ENCODE measurements at regions not wholly inside any gene's neighbourhood (a gene's known extent, or its start where the extent isn't known, plus 50 kb on each side); places are given as distances from the start of the nearest gene placed in this dataset.

- Histone ChIP-seq H3K4me3 (no peak overlapping the region), H3K9me3 (no peaks in the 10 kb centered on the region; the same call in 2 of the 3 replicates), H3K4me2 (no peak overlapping the region), H3K4me1 (no peaks in the 10 kb centered on the region), H3K27ac (no peak overlapping the region)
- ATAC-seq (no peak), FAIRE-seq (no peak), DNase-seq (ENCODE audit: low read depth in 1 of 2, low spot score in 1 of 2) (no peak)
- TF ChIP-seq BCL3 (IDR thresholded peaks at IDR 0.05), result no peak
- no peak for TF ChIP-seq RCOR1 (IDR thresholded peaks at IDR 0.05; ENCODE audit: low read depth, low read length)
- TF ChIP-seq FOXS1 (CRISPR knock-in tag; IDR thresholded peaks at IDR 0.05), result no peak
- no peak for TF ChIP-seq CHD2 (IDR thresholded peaks at IDR 0.05; ENCODE audit: low read length, partially characterized antibody)
- TF ChIP-seq NR3C1 (IDR thresholded peaks at IDR 0.05), result no peak
- no peak for TF ChIP-seq TFCP2L1 (CRISPR knock-in tag; IDR thresholded peaks at IDR 0.05)
- TF ChIP-seq USF2 (IDR thresholded peaks at IDR 0.05), result no peak
- no peak for TF ChIP-seq ZSCAN20 (CRISPR knock-in tag; IDR thresholded peaks at IDR 0.05)
- no peak for TF ChIP-seq ZNF302 (CRISPR knock-in tag; IDR thresholded peaks at IDR 0.05)
- TF ChIP-seq EHMT2 (IDR thresholded peaks at IDR 0.05; ENCODE audit: low read depth), result no peak
- no peak for TF ChIP-seq PBX3 (IDR thresholded peaks at IDR 0.05)
- TF ChIP-seq MAFK (IDR thresholded peaks at IDR 0.05; ENCODE audit: partially characterized antibody), result no peak
- no peak for TF ChIP-seq MYC (IDR thresholded peaks at IDR 0.05; ENCODE audit: borderline replicate concordance, low read length)
- no peak for TF ChIP-seq ZC3H11A (IDR thresholded peaks at IDR 0.05)
- TF ChIP-seq HMGXB4 (CRISPR knock-in tag; IDR thresholded peaks at IDR 0.05; ENCODE audit: borderline replicate concordance), result no peak
- 0% methylated on average over 1 of the region's 1 CpG for WGBS (ENCODE audit: missing lambda C conversion rate)
- CTCF ChIA-PET, result no interaction called here
- POLR2A ChIA-PET, result no interaction called here
These were observed 126.9 kb downstream of the MATN1 start for GRCh38 chr1:30596470-30596869.

- ChIA-PET POLR2A (no interaction called here), CTCF (interaction anchor here (1.0 kb wide), 1 partner anchor 17 kb away, joined by 3 read pairs; no protein-coding TSS in a partner anchor)
- DNase-seq (ENCODE audit: low read depth in 1 of 2, low spot score in 1 of 2) (no peak), FAIRE-seq (no peak), ATAC-seq (no peak)
- WGBS (ENCODE audit: missing lambda C conversion rate), result 21% methylated on average over 5 of the region's 5 CpGs
- Histone ChIP-seq H3K4me3 (no peak overlapping the region), H3K9me3 (no peaks in the 10 kb centered on the region; the same call in 2 of the 3 replicates), H3K4me2 (no peak overlapping the region), H3K27ac (no peak overlapping the region), H3K4me1 (no peaks in the 10 kb centered on the region)
- TF ChIP-seq NFE2L2 (conservative IDR thresholded peaks at IDR 0.05; ENCODE audit: low read length) (no peak), CTCF (IDR thresholded peaks at IDR 0.05) (no peak), ELK1 (IDR thresholded peaks at IDR 0.05; ENCODE audit: low read depth, low read length) (no peak), ESRRA (IDR thresholded peaks at IDR 0.05; ENCODE audit: borderline replicate concordance, low read length) (no peak), GATA3 (IDR thresholded peaks at IDR 0.05; ENCODE audit: borderline replicate concordance) (no peak), BHLHE40 (IDR thresholded peaks at IDR 0.05; ENCODE audit: low read depth, low read length) (no peak), CHD2 (IDR thresholded peaks at IDR 0.05; ENCODE audit: low read length, partially characterized antibody) (no peak), KDM1A (IDR thresholded peaks at IDR 0.05; ENCODE audit: low read depth) (no peak), E2F6 (IDR thresholded peaks at IDR 0.05; ENCODE audit: borderline replicate concordance, low read depth) (no peak), HOXA7 (CRISPR knock-in tag; IDR thresholded peaks at IDR 0.05) (no peak), REST (IDR thresholded peaks at IDR 0.05) (no peak), HES2 (IDR thresholded peaks at IDR 0.05) (no peak)
These were observed 134.3 kb downstream of the MATN1 start for GRCh38 chr1:30589083-30589482.
